Tibial nerve (tissue), 4 donors: ENCODE measurements at regions not wholly inside any gene's neighbourhood (a gene's known extent, or its start where the extent isn't known, plus 50 kb on each side); places are given as distances from the start of the nearest gene placed in this dataset.

Source experiments
- EP300 ChIP-seq, 2 donors: sonication (generic); formaldehyde crosslinking; IDR thresholded peaks; one replicate each; pipeline ENCODE4 v1.6.1; 2017; ENCODE audit warnings: antibody characterized with exemption in 2 of 2, mild to moderate bottlenecking in 1 of 2
- TF ChIP-seq, protein P1 (sequence below), 5 experiments: fragments of 200-600 bp in 3 of 5; fragments of 450-650 bp in 2 of 5; sonication (generic) in 3 of 5; IDR thresholded peaks; one replicate each; pipeline ENCODE4 v1.5.1; 2016 to 2019; ENCODE audit warnings: antibody characterized with exemption in 5 of 5, mild to moderate bottlenecking in 3 of 5, moderate library complexity in 2 of 5

DNA sequence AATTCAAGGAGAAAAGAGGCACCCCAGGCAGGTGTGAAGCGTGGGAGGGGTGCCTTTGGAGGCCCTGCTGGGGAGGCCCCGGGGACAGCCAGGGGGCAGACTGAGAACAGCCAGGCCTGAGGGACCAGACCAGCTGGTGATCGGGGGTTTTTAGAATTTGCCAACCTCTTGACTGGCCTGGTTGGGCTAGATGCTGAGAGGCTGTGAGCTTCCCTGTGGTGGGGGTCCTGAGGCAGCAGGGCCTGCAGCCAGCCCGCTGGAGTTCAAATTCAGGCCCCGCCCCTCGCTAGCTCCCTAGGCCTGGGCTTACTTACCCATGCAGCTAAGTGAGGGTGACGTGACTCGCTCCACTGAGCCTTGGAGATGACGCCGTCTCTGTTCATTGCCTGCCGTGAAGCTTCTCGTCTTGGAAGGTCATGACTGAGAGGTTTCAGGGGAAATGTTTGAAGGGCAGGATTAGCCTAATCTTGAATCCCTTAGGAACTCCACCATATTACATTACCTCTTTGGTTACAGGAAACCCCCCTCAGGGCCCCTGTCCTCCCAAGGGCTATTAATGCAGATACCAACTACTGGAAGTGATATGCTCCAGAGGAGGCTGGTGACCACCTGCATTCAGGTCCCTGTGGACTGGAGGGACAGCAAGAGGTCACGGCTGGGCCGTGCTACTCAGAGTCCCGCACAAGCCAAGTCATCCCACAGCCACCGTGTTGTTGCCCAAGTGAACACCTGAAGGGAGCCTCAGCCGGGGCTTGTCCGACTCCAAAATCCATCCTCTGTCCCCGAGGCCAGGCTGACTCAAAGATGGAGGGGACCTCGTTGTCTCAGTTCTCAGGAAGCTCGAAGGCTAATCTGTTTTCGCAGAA is 73.9 kb upstream of the DUSP22 start:
- TF ChIP-seq, protein P1, sequence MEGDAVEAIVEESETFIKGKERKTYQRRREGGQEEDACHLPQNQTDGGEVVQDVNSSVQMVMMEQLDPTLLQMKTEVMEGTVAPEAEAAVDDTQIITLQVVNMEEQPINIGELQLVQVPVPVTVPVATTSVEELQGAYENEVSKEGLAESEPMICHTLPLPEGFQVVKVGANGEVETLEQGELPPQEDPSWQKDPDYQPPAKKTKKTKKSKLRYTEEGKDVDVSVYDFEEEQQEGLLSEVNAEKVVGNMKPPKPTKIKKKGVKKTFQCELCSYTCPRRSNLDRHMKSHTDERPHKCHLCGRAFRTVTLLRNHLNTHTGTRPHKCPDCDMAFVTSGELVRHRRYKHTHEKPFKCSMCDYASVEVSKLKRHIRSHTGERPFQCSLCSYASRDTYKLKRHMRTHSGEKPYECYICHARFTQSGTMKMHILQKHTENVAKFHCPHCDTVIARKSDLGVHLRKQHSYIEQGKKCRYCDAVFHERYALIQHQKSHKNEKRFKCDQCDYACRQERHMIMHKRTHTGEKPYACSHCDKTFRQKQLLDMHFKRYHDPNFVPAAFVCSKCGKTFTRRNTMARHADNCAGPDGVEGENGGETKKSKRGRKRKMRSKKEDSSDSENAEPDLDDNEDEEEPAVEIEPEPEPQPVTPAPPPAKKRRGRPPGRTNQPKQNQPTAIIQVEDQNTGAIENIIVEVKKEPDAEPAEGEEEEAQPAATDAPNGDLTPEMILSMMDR (IDR thresholded peaks at IDR 0.05): no peak
- TF ChIP-seq EP300 (IDR thresholded peaks at IDR 0.05): no peak
